Astrocyte (in vitro differentiated cells and primary cell): ENCODE measurements at regions not wholly inside any gene's neighbourhood (a gene's known extent, or its start where the extent isn't known, plus 50 kb on each side); places are given as distances from the start of the nearest gene placed in this dataset.

Experiments used
- EZH2 ChIP-seq: IDR thresholded peaks from 2 replicates; pipeline ENCODE4 v1.6.1; 2012; ENCODE audit warnings: mild to moderate bottlenecking, low read length, inconsistent platforms; ENCODE audit not compliant: insufficient read depth
- TF ChIP-seq, protein P1 (sequence below): IDR thresholded peaks from 2 replicates; pipeline ENCODE4 v1.5.1; 2011; ENCODE audit warnings: low read depth, mild to moderate bottlenecking, inconsistent platforms, low read length, moderate library complexity; ENCODE audit not compliant: insufficient read depth

DNA sequence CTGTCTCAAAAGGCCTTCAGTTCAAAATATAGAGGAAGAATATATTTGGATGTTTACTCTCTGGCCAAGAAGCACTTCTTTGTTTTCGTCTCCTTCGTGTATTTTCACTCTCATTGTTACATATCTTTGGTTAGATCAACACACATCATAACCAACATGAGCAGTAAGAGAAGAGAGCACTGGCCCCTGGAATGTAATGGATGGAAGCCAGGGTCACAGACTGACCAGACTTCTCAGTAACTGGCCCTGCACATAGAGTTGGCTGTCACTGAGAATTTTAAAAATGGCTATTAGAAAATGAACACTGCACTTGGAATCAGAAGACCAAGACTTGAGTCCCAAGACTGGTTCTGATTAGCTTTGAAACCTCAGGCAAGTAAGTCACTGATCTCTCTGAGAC lies 215.9 kb upstream of the RRP15 start:
- TF ChIP-seq, protein P1, sequence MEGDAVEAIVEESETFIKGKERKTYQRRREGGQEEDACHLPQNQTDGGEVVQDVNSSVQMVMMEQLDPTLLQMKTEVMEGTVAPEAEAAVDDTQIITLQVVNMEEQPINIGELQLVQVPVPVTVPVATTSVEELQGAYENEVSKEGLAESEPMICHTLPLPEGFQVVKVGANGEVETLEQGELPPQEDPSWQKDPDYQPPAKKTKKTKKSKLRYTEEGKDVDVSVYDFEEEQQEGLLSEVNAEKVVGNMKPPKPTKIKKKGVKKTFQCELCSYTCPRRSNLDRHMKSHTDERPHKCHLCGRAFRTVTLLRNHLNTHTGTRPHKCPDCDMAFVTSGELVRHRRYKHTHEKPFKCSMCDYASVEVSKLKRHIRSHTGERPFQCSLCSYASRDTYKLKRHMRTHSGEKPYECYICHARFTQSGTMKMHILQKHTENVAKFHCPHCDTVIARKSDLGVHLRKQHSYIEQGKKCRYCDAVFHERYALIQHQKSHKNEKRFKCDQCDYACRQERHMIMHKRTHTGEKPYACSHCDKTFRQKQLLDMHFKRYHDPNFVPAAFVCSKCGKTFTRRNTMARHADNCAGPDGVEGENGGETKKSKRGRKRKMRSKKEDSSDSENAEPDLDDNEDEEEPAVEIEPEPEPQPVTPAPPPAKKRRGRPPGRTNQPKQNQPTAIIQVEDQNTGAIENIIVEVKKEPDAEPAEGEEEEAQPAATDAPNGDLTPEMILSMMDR, result no peak
- TF ChIP-seq EZH2, result no peak
